ENCODE measurements at regions not wholly inside any gene's neighbourhood (a gene's known extent, or its start where the extent isn't known, plus 50 kb on each side); places are given as distances from the start of the nearest gene placed in this dataset.

DNA sequence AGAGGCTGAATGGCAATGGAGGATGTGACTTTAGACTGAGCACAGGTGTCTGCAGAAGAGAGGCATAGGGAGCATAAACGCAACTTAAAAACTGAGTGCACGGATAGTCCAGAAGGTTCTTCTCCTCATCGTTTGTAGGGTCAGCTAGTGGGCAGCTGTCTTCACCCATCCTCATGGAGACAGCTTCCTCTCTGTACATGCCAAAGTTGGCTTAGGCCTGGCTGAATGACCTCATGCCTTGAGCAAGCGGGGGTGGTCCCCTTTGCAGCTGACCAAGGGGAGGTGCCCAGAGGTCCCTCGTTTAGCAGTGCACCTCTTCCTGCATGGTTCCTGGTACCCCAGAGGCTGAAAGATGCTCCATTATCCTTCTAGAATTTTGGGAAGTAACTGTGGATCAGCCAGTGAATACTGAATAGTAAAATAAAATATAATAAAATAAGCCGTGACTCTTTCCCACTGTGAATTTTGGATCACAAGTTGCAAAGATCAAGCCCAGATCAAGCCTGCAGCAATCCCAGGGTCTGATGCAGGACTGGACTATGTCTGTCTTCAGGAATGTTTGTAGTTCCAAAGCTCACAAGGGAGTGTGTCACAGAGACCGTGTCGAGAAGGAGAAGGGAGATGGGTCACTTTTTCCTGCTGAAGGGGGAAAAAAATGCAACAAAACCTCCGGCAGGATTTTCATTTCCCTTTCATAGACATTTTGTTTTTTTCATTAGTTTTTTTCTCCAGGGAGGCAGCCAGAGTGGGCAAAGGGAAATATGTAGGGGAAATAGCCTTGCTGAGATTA, 295.3 kb upstream of the MKI67 start:
- no peaks in the 10 kb centered on the region for H3K4me1 ChIP-seq (ENCODE audit: control insufficient read depth in 2 of 2, insufficient read depth in 2 of 2, low read length in 2 of 2)
- H3K27ac ChIP-seq (ENCODE audit: low read depth in 1 of 2, low read length in 1 of 2), result no peak overlapping the region
- H3K9me3 ChIP-seq (ENCODE audit: control insufficient read depth in 2 of 2, insufficient read depth in 1 of 2, low read length in 1 of 2), result no peaks in the 10 kb centered on the region
- H3K27me3 ChIP-seq (ENCODE audit: control insufficient read depth in 2 of 2, insufficient read depth in 1 of 2, low read length in 1 of 2), result no peaks in the 10 kb centered on the region
- WGBS, result 89% methylated on average over 9 of the region's 9 CpGs
- DNase-seq (ENCODE audit: low read depth in 6 of 9, low spot score in 9 of 9), result no peak
- no peaks in the 10 kb centered on the region for H3K36me3 ChIP-seq (ENCODE audit: control insufficient read depth in 2 of 2, insufficient read depth in 2 of 2, low read length in 1 of 2)
- no peak overlapping the region for H3K4me3 ChIP-seq (ENCODE audit: low read length in 2 of 2)

DNA sequence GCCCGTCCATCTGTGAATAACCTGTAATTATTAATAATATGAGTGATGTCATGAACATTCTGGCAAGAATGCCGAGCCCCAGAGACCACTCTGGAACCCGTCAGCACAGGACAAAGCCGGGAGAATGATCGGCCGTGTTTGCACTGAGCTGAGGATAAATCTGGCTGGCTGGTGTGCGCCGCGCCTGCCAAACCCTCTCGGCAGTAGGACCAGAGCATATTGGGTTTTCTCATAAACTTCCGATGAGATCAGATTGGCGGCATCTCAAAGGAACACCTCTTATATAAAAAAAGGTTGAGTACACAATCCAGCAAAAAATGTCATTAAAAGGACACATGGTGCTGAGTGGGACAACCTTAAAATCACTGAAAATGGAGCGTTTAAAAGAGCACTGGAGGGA, 296.0 kb upstream of the MKI67 start:
- Histone ChIP-seq H3K27me3 (ENCODE audit: control insufficient read depth in 2 of 2, insufficient read depth in 1 of 2, low read length in 1 of 2) (no peaks in the 10 kb centered on the region), H3K4me3 (ENCODE audit: low read length in 2 of 2) (no peak overlapping the region), H3K27ac (ENCODE audit: low read depth in 1 of 2, low read length in 1 of 2) (no peak overlapping the region), H3K36me3 (ENCODE audit: control insufficient read depth in 2 of 2, insufficient read depth in 2 of 2, low read length in 1 of 2) (no peaks in the 10 kb centered on the region), H3K4me1 (ENCODE audit: control insufficient read depth in 2 of 2, insufficient read depth in 2 of 2, low read length in 2 of 2) (no peaks in the 10 kb centered on the region), H3K9me3 (ENCODE audit: control insufficient read depth in 2 of 2, insufficient read depth in 1 of 2, low read length in 1 of 2) (no peaks in the 10 kb centered on the region)
- 92% methylated on average over 13 of the region's 13 CpGs for WGBS
- no peak for DNase-seq (ENCODE audit: low read depth in 6 of 9, low spot score in 9 of 9)

DNA sequence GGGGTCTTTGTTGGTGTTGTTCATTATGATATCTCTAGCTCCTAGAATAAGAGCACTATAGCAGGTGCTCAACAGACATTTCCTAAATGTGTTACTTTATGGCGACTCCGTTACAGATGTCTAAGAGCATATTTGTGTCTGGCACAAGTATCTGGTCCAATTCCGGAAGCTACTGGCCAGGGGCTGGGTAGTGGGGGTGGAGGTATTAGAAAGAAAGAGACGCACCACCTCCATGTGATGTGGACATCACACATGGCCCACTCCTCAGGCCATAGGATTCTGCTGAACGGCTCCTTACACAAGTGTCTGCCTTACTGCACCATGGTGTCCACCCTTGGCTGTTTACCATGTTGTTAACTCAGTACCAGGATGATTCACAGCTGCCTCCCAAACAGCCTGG, 296.8 kb upstream of the MKI67 start:
- Histone ChIP-seq H3K36me3 (ENCODE audit: control insufficient read depth in 2 of 2, insufficient read depth in 2 of 2, low read length in 1 of 2) (no peaks in the 10 kb centered on the region), H3K27me3 (ENCODE audit: control insufficient read depth in 2 of 2, insufficient read depth in 1 of 2, low read length in 1 of 2) (no peaks in the 10 kb centered on the region), H3K9me3 (ENCODE audit: control insufficient read depth in 2 of 2, insufficient read depth in 1 of 2, low read length in 1 of 2) (no peaks in the 10 kb centered on the region), H3K4me1 (ENCODE audit: control insufficient read depth in 2 of 2, insufficient read depth in 2 of 2, low read length in 2 of 2) (no peaks in the 10 kb centered on the region), H3K27ac (ENCODE audit: low read depth in 1 of 2, low read length in 1 of 2) (no peak overlapping the region), H3K4me3 (ENCODE audit: low read length in 2 of 2) (no peak overlapping the region)
- 86% methylated on average over 5 of the region's 5 CpGs for WGBS
- DNase-seq (ENCODE audit: low read depth in 6 of 9, low spot score in 9 of 9), result no peak

DNA sequence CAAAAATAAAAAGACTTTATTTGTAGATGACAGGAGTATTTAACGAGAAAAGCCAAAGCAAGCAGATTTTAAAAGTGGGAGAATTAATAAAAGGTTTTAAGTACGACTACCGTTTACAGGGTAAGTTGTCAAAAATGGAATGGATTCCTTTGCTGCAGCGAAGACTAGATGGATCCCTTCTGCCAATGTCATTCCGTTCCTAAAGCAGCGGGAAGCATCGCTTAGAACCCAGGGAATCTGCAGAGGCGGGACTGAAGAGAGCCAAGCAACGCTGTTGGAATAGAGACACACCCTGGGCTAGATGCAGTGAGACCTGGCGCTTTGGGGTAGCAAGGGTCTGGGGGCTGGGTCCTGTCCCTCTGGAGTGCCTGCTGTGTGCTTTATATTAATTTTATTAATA, 303.1 kb upstream of the MKI67 start:
- no peak overlapping the region for H3K4me3 ChIP-seq (ENCODE audit: low read length in 2 of 2)
- H3K27ac ChIP-seq (ENCODE audit: low read depth in 1 of 2, low read length in 1 of 2), result no peak overlapping the region
- no peaks in the 10 kb centered on the region for H3K4me1 ChIP-seq (ENCODE audit: control insufficient read depth in 2 of 2, insufficient read depth in 2 of 2, low read length in 2 of 2)
- H3K9me3 ChIP-seq (ENCODE audit: control insufficient read depth in 2 of 2, insufficient read depth in 1 of 2, low read length in 1 of 2), result no peaks in the 10 kb centered on the region
- no peaks in the 10 kb centered on the region for H3K36me3 ChIP-seq (ENCODE audit: control insufficient read depth in 2 of 2, insufficient read depth in 2 of 2, low read length in 1 of 2)
- no peaks in the 10 kb centered on the region for H3K27me3 ChIP-seq (ENCODE audit: control insufficient read depth in 2 of 2, insufficient read depth in 1 of 2, low read length in 1 of 2)
- DNase-seq (ENCODE audit: low read depth in 6 of 9, low spot score in 9 of 9), result no peak
- 83% methylated on average over 10 of the region's 10 CpGs for WGBS

DNA sequence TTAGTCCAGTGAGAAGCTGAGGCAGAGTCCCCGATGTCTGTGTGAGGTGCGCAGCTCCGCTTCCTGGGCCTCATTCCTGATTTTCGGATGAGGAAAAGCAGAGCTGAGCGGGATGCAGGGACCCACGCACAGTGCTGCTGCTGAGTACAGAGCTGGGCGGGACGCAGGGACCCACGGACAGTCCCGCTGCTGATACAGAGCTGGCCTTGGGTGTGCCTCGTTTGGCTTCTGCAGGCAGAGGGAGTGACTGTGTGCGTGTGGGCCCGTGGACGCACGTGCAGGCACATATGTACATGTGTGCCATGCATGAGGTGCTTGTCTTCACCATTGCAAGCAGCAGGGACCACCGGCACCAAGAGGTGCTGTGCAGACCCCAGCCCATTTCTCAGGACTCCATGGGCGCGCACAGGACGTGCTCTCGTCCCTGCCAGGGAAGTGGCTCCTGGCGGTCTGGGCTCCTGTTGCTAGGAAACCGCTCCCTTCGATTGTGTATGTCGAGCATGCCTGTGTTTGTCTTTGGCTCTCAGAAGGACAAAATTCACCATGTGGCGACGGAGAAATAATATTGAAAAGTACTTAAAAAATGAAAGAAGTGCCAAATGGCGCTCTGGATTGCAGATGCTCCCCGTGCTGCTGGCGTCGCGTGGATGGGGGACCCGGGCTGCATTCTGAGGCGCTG, 303.8 kb upstream of the MKI67 start:
- H3K36me3 ChIP-seq (ENCODE audit: control insufficient read depth in 2 of 2, insufficient read depth in 2 of 2, low read length in 1 of 2), result no peaks in the 10 kb centered on the region
- 85% methylated on average over 33 of the region's 33 CpGs for WGBS
- DNase-seq (ENCODE audit: low read depth in 6 of 9, low spot score in 9 of 9), result no peak
- H3K27ac ChIP-seq (ENCODE audit: low read depth in 1 of 2, low read length in 1 of 2), result no peak overlapping the region
- no peaks in the 10 kb centered on the region for H3K27me3 ChIP-seq (ENCODE audit: control insufficient read depth in 2 of 2, insufficient read depth in 1 of 2, low read length in 1 of 2)
- H3K4me3 ChIP-seq (ENCODE audit: low read length in 2 of 2), result no peak overlapping the region
- H3K4me1 ChIP-seq (ENCODE audit: control insufficient read depth in 2 of 2, insufficient read depth in 2 of 2, low read length in 2 of 2), result no peaks in the 10 kb centered on the region
- no peaks in the 10 kb centered on the region for H3K9me3 ChIP-seq (ENCODE audit: control insufficient read depth in 2 of 2, insufficient read depth in 1 of 2, low read length in 1 of 2)

DNA sequence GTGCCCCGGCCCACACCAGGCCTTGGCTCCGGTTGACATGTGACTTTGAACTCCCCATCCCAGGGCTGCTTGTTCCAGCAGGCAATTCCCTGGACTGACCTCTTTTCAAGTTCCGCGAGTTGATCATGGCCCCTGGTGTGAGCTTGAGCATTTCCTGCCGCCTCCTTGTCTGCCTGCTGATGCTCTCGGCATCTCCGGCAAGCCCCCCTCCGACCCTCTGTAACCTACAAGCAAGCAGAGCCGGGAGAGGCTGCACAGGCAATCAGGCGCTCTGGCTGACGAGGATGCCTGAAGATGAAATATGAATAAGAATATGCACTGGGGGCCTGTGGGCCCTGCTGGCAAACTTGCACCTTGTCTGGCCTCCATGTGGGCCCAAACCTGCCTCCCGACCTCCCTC, 304.9 kb upstream of the MKI67 start:
- no peaks in the 10 kb centered on the region for H3K36me3 ChIP-seq (ENCODE audit: control insufficient read depth in 2 of 2, insufficient read depth in 2 of 2, low read length in 1 of 2)
- no peaks in the 10 kb centered on the region for H3K9me3 ChIP-seq (ENCODE audit: control insufficient read depth in 2 of 2, insufficient read depth in 1 of 2, low read length in 1 of 2)
- H3K4me1 ChIP-seq (ENCODE audit: control insufficient read depth in 2 of 2, insufficient read depth in 2 of 2, low read length in 2 of 2), result no peaks in the 10 kb centered on the region
- no peaks in the 10 kb centered on the region for H3K27me3 ChIP-seq (ENCODE audit: control insufficient read depth in 2 of 2, insufficient read depth in 1 of 2, low read length in 1 of 2)
- no peak overlapping the region for H3K27ac ChIP-seq (ENCODE audit: low read depth in 1 of 2, low read length in 1 of 2)
- 69% methylated on average over 12 of the region's 12 CpGs for WGBS
- H3K4me3 ChIP-seq (ENCODE audit: low read length in 2 of 2), result no peak overlapping the region
- DNase-seq (ENCODE audit: low read depth in 6 of 9, low spot score in 9 of 9), result no peak

DNA sequence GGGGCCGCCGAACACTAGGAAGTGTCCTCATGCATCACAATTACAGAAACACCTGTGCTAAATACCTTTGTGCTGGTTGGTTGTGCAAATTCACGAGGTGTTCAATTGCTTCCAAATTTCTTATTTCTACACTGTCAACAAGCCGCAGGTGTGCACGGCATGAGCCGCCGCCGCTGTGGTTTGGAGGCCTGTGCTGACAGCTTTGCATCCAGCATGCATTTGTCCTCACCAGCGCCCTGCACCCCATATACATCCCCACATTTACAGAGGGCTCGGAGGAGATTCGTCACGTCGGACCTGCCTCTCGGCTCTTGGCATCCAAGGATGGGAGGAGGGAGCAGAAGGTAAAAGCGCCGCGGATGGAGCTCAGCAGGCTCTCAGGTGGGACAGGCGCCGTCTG, 305.3 kb upstream of the MKI67 start:
- no peaks in the 10 kb centered on the region for H3K36me3 ChIP-seq (ENCODE audit: control insufficient read depth in 2 of 2, insufficient read depth in 2 of 2, low read length in 1 of 2)
- H3K27ac ChIP-seq (ENCODE audit: low read depth in 1 of 2, low read length in 1 of 2), result no peak overlapping the region
- H3K27me3 ChIP-seq (ENCODE audit: control insufficient read depth in 2 of 2, insufficient read depth in 1 of 2, low read length in 1 of 2), result no peaks in the 10 kb centered on the region
- no peaks in the 10 kb centered on the region for H3K9me3 ChIP-seq (ENCODE audit: control insufficient read depth in 2 of 2, insufficient read depth in 1 of 2, low read length in 1 of 2)
- H3K4me1 ChIP-seq (ENCODE audit: control insufficient read depth in 2 of 2, insufficient read depth in 2 of 2, low read length in 2 of 2), result no peaks in the 10 kb centered on the region
- no peak for DNase-seq (ENCODE audit: low read depth in 6 of 9, low spot score in 9 of 9)
- WGBS, result 89% methylated on average over 19 of the region's 19 CpGs
- H3K4me3 ChIP-seq (ENCODE audit: low read length in 2 of 2), result no peak overlapping the region

DNA sequence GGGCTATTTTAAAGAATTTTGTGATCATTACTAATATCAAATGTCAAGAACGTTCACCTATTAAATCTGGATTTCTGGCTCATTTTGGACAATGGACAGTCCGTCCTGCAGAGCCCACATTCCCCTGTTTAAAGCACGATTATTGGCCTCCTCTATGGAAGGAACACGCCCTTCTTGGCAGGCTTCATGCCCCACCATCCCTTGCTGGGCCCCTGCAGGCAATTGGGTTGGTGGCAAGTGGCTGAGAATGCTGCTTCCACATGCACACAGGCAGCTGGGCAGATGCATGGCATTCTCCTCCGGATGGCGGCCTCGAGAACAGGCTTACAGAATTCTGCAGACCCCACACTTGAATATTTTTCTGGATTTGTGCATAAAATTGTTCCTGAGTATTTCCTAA, 305.8 kb upstream of the MKI67 start:
- Histone ChIP-seq H3K4me1 (ENCODE audit: control insufficient read depth in 2 of 2, insufficient read depth in 2 of 2, low read length in 2 of 2) (no peaks in the 10 kb centered on the region), H3K36me3 (ENCODE audit: control insufficient read depth in 2 of 2, insufficient read depth in 2 of 2, low read length in 1 of 2) (no peaks in the 10 kb centered on the region), H3K4me3 (ENCODE audit: low read length in 2 of 2) (no peak overlapping the region), H3K9me3 (ENCODE audit: control insufficient read depth in 2 of 2, insufficient read depth in 1 of 2, low read length in 1 of 2) (no peaks in the 10 kb centered on the region), H3K27me3 (ENCODE audit: control insufficient read depth in 2 of 2, insufficient read depth in 1 of 2, low read length in 1 of 2) (no peaks in the 10 kb centered on the region), H3K27ac (ENCODE audit: low read depth in 1 of 2, low read length in 1 of 2) (no peak overlapping the region)
- WGBS, result 84% methylated on average over 7 of the region's 7 CpGs
- no peak for DNase-seq (ENCODE audit: low read depth in 6 of 9, low spot score in 9 of 9)

DNA sequence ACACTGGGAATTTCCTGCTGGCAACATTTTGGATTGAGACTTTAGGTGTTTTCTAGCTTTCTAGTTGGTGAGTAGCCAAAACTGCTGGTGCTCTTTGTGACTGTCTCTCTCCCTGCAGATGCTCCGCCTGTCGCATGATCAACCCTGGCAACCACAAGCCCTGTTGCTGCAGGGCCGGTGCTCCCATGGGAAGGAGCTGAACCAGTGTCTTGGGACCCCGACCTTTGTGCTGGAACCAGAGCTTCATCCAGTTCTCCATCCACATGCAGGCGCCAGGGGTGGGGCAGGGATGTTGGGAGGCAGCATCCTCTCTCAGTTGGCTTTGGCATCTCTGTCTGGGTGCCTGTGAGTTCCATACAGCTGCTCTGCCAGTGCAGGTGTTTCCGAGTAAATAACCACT, 306.2 kb upstream of the MKI67 start:
- 90% methylated on average over 6 of the region's 6 CpGs for WGBS
- Histone ChIP-seq H3K27me3 (ENCODE audit: control insufficient read depth in 2 of 2, insufficient read depth in 1 of 2, low read length in 1 of 2) (no peaks in the 10 kb centered on the region), H3K4me3 (ENCODE audit: low read length in 2 of 2) (no peak overlapping the region), H3K9me3 (ENCODE audit: control insufficient read depth in 2 of 2, insufficient read depth in 1 of 2, low read length in 1 of 2) (no peaks in the 10 kb centered on the region), H3K27ac (ENCODE audit: low read depth in 1 of 2, low read length in 1 of 2) (no peak overlapping the region), H3K4me1 (ENCODE audit: control insufficient read depth in 2 of 2, insufficient read depth in 2 of 2, low read length in 2 of 2) (no peaks in the 10 kb centered on the region), H3K36me3 (ENCODE audit: control insufficient read depth in 2 of 2, insufficient read depth in 2 of 2, low read length in 1 of 2) (no peaks in the 10 kb centered on the region)
- DNase-seq (ENCODE audit: low read depth in 6 of 9, low spot score in 9 of 9), result no peak

All from thymus (tissue), 11 donors.